ENCODE measurements at regions not wholly inside any gene's neighbourhood (a gene's known extent, or its start where the extent isn't known, plus 50 kb on each side); places are given as distances from the start of the nearest gene placed in this dataset.
A peak's percentile ranks its signal among the peaks of the same experiment; 100 is the strongest.
"Not testable (repeated sequence)": the region's sequence is repeated elsewhere in the genome, so short reads cannot be mapped to it uniquely, and the experiment has no call there.

- intact Hi-C loops (cut with DNase I), result no loop called here
- no peak for DNase-seq (ENCODE audit: missing footprints)
- no peak for ATAC-seq
Observed at GRCh38 chr2:156753766-156754165, 317.6 kb downstream of the GPD2 start.

DNA sequence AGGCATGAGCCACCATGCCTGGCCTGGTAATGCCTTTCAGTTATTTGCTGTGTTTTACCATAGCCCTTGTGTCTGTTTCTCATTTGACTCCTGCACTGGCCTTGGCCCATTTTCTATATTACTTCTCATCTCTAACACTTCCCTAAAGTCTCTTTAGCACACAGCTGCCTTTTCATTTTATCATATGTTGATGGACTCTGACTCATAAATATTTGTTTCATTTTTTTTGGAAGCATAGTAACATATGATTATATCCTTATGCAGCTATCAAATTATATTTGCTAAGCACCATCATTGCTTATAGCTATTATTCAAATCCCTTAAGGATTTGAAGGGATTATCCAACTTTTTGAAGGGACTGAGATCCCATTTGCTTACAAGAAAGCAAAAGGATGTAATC is 320.3 kb downstream of the GPD2 start:
- no peak for DNase-seq (ENCODE audit: missing footprints)
- ATAC-seq, result no peak
- intact Hi-C loops (cut with DNase I), result no loop called here

DNA sequence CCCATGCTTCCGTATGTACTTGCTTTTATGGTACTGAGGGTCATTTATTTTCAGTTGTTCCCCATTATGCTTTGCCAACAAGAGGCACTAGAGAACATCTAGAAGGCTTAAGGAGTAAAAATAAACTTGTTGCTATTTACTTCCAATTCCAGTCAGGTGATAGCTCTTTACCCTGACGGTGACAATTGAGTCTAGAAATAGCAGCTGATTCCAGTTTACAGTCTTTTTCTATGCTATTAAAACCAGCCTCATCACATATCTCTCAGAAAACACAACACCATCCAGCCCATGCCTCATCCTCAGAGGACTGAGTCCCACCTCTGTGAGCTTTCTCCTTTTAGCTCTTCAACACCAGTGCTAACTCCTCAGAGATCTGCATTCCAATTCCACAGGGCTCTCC is 327.0 kb downstream of the GPD2 start:
- intact Hi-C loops (cut with DNase I), result no loop called here
- DNase-seq (ENCODE audit: missing footprints), result no peak
- peak; percentile 57 for ATAC-seq

DNA sequence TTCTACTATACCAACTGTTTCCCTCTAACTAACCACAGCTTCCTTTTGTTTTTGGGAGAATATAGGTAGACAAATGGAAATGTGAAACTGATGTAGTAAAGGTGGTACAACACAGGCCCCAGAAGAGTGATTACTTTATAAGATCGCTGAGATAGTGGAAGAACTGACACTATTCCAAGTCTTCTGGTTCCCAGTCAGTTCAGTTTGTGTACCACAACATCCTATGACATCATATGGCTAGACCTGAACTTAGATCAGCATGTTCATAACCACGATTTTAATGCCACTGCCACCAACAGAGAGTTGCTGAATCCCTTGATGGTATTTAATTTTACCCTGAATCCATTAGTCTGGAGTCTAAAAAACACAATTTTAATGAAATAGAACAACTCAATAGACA is 328.9 kb downstream of the GPD2 start:
- ATAC-seq, result no peak
- intact Hi-C loops (cut with DNase I), result no loop called here
- no peak for DNase-seq (ENCODE audit: missing footprints)

DNA sequence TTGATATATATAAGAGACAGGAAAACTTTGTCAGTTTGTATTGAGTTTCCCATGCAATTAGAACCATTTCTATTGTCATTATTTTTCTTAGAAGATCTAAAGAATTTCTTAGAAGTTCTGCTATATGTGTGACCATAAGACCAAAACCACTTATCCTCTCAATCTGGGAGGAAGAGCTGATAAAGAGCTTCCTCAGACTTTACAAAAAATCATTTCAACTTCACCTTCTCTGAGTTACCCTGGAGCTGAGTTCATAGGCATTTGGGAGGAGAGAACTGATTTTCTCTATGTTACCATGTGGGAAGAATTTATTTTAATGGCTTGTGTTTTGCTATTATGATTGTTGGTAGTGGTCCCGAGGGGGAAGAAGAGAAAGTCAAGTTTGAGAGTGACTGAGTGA is 329.3 kb downstream of the GPD2 start:
- intact Hi-C loops (cut with DNase I), result no loop called here
- no peak for ATAC-seq
- no peak for DNase-seq (ENCODE audit: missing footprints)

DNA sequence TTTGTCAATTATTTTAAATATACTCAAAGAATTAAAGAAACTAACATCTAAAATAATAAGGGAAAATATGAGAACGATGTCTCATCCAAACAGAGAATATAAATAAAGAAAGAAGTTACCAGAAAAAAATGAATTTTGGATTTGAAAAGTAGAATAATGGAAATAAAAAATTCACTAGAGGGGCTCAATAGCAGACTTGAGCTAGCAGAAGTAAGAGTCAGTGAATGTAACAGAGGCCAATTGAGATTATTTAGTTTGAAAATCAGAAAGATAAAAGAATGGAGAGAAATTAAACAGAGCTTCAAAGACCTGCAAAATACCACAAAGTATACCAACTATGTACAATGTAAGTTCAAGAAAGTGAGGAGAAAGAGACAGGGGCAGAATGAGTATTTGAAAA is 333.6 kb downstream of the GPD2 start:
- DNase-seq (ENCODE audit: missing footprints), result no peak
- ATAC-seq, result no peak
- intact Hi-C loops (cut with DNase I), result no loop called here

DNA sequence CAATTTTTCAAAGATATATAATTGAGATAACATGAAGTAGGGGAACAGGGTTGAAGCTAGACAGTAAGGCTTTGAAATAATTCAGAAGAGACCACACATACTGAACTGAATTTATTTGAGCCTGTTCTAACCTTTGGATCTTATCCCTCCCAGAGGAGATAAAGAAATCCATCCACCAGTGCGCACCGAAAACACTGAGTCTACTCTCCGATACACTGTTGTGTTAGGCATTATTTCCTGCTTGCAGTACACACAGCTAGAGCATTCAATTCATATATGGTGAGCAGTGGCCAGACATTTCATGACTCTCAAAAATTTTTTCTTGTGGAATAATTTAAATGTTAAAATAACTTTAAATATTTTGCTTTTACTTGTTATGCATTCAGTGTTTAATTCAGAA is 342.7 kb downstream of the GPD2 start:
- DNase-seq (ENCODE audit: missing footprints) (no peak), ATAC-seq (no peak)
- intact Hi-C loops (cut with DNase I), result no loop called here

DNA sequence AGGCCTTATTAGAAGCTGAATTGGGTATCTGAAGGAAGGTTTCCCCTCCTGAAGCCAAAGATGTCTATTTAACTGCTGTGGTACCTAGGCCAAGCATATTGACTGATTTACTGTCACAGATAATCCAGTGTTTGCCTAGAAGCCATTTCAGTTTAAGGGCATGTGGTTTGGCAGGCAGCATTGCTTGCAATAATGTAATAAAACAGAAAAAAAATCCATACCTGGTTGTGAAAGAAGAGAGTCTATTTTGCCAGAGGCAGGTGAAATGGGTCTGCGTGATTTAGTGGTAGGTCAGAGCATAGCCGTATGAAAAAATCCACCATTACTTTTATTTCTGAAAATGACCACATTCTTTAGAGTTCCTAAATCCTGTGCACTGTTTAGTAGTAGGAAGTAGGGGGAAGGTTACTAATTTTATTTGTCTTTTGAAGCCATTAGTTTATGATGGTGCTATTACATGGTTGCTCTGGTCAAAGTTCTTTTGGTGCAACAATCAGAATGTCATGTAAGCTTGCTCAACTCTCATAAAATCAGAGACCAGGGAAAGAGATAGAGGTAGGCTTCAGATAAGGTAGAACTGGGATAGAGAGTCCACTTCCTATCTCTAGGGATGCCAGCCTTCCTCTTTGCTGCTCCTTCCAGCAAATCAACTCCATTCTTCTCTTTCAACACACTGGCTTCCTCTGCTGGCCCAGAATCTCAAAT is 343.4 kb downstream of the GPD2 start:
- no peak for DNase-seq (ENCODE audit: missing footprints)
- intact Hi-C loops (cut with DNase I), result no loop called here
- ATAC-seq, result no peak

DNA sequence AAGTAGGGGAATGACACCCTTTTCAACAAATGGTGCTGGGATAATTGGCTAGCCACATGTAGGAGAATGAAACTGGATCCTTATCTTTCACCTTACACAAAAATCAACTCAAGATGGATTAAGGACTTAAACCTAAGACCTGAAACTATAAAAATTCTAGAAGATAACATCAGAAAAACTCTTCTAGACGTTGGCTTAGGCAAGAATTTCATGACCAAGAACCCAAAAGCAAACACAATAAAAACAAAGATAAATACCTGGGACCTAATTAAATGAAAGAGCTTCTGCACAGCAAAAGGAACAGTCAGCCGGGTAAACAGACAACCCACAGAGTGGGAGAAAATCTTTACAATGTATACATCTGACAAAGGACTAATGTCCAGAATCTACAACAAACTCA is 345.5 kb downstream of the GPD2 start:
- DNase-seq (ENCODE audit: missing footprints); intact Hi-C loops (cut with DNase I); ATAC-seq: not testable (repeated sequence)

GRCh38 chr2:156784020-156784701 is 348.0 kb downstream of the GPD2 start:
- intact Hi-C loops (cut with DNase I), result no loop called here
- DNase-seq (ENCODE audit: missing footprints) (no peak), ATAC-seq (no peak)

DNA sequence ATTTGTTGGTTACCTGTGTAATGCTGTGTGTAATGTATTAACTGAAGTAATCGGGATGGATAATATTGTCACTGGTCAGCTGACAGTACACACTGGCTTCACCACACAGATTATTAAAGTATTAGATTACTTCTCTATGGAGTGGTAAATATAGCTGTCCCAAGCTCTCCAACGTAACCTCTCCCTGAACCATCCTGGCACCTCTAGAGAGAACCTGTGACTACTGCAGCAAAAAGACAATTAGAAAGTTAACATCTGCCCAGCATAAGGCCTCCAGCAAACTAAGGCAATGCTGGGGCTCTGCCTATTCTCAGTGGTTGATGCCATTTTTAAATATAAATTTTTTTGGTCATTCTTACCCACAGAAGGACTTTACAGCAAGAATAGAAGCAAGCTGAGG is 351.3 kb downstream of the GPD2 start:
- ATAC-seq, result peak; percentile 93

GRCh38 chr2:156790343-156791037 is 354.3 kb downstream of the GPD2 start:
- no peak for DNase-seq (ENCODE audit: missing footprints)
- no peak for ATAC-seq
- intact Hi-C loops (cut with DNase I), result no loop called here

More for the DNA sequence above, 351.3 kb downstream of the GPD2 start:
- no peak for DNase-seq (ENCODE audit: missing footprints)
- intact Hi-C loops (cut with DNase I), result loop anchor here (2.0 kb wide), 1 partner anchor 139 kb away; no protein-coding TSS in a partner anchor

DNA sequence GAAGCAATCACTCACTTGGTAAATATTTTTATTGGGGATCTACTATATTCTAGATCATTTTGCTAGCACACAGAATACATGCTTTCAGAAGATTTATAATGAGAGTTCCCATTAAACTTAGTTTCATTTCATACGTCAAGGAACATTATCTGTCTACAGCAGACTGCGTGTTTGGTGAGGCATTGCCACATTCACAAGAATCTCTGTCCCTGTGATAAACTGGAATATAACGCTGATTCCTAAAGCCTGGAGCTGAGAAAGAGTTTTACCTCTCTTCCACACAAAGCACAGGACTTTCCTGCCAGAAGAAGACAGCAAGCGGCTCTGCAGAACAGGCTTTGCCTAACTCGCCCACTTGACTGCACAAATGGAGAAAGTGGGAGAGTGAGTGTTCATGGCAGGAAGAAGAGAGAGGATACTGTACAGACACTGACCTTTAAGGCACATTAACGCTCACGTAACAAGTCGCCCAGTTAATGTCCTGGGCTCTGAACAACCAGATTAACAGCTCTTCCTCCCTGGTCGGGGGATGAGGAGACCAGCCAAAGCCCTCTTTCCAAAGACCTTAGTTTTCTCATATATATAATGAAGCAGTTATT is 356.2 kb downstream of the GPD2 start:
- intact Hi-C loops (cut with DNase I), result no loop called here
- ATAC-seq (no peak), DNase-seq (ENCODE audit: missing footprints) (no peak)

GRCh38 chr2:156797832-156798231 is 361.7 kb downstream of the GPD2 start:
- intact Hi-C loops (cut with DNase I), result no loop called here
- no peak for ATAC-seq
- no peak for DNase-seq (ENCODE audit: missing footprints)

GRCh38 chr2:156800065-156800653 is 364.0 kb downstream of the GPD2 start:
- ATAC-seq (no peak), DNase-seq (ENCODE audit: missing footprints) (no peak)
- intact Hi-C loops (cut with DNase I), result no loop called here

GRCh38 chr2:156800781-156801361 is 364.7 kb downstream of the GPD2 start:
- intact Hi-C loops (cut with DNase I), result no loop called here
- no peak for ATAC-seq

GRCh38 chr2:156803243-156803642 is 367.1 kb downstream of the GPD2 start:
- ATAC-seq (no peak), DNase-seq (ENCODE audit: missing footprints) (peak; percentile 37)
- intact Hi-C loops (cut with DNase I), result no loop called here

More at GRCh38 chr2:156800781-156801361, 364.7 kb downstream of the GPD2 start:
- DNase-seq (ENCODE audit: missing footprints), result no peak

DNA sequence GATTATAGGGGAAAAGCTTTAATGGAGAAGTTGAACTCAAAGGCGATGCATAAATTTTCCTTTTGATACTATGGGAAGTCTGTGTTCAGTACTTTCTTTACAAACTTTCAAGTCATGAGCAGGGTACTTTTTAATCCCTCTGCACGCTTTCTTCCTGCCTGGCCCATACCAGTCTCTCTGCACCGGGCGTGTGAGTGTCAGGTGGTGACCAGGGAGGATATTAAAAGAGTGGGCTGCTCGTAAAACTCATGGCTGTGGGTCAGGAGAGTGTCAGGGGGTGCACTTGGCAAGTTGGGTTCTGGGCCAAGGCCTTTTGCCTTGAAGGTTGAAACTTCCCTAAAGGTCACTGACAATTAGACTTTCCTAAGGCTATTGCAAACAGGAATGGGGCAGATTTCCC is 367.8 kb downstream of the GPD2 start:
- DNase-seq (ENCODE audit: missing footprints) (peak; percentile 20), ATAC-seq (no peak)
- intact Hi-C loops (cut with DNase I), result no loop called here

GRCh38 chr2:156810094-156810493 is 373.9 kb downstream of the GPD2 start:
- ATAC-seq (no peak), DNase-seq (ENCODE audit: missing footprints) (no peak)
- intact Hi-C loops (cut with DNase I), result no loop called here

Measured in Right ventricle myocardium inferior (tissue), 1 donor.